HG02571 (cell line): ENCODE measurements at regions not wholly inside any gene's neighbourhood (a gene's known extent, or its start where the extent isn't known, plus 50 kb on each side); places are given as distances from the start of the nearest gene placed in this dataset.

Source experiments
- ATAC-seq: cut with Tn5 transposase; IDR thresholded peaks from one replicate; pipeline ENCODE4 v1.9.1; 2021; ENCODE audit warnings: mild to moderate bottlenecking, moderate library complexity; ENCODE audit not compliant: unreplicated experiment

DNA sequence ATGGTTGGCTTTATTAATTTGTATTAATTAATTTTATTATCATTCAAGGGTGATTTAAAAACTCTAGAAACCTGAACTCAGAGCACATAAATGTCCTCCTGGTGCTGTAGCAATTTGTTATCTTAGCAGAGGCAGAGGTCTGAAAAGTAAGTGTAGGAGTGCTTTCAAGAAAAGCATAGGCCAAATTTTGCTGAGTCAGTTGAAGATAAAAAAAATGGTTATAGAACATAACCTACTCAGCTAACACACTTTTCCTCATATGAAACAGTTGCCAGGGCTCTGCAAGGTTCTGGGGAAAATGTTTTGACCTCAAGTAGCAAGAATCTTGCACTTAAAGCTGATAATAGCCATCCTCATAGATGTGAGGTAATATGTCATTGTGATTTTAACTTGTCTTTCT, 53.5 kb upstream of the CHODL start:
- ATAC-seq: no peak

DNA sequence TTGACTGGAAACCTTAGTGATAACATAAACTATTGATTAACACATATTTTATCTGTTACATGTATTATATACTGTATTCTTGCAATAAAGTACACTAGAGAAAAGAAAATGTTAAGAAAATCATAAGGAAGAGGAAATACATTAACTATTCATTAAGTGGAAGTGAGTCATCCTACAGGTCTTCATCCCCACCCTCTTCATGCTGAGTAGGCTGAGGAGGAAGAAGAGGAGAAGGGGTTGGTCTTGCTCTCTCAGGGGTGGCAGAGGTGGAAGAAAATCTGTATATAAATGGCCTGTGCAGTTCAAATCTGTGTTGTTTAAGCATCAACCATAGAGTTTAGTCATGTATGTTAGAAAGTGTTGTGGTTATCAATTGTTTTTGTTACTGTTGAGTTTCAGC, 66.1 kb upstream of the CHODL start:
- ATAC-seq: no peak

DNA sequence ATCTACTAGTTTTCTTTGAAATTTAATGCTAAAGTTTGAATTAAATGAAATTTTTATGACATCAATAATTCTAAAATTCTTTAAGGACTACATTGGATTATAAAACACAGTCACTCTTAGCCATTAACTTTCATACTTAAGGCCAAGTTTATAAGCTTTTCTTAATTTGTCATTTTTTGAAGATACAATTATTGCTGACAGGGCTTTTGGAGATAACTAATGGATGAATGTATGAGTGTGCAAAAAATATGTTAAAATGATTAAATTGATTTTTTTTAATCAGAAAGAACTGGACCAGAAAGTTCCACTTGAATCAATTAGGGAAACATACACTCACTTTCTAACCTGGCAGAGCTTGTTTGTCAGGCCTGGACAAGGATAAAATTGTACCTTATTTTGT, 70.3 kb upstream of the CHODL start:
- no peak for ATAC-seq

DNA sequence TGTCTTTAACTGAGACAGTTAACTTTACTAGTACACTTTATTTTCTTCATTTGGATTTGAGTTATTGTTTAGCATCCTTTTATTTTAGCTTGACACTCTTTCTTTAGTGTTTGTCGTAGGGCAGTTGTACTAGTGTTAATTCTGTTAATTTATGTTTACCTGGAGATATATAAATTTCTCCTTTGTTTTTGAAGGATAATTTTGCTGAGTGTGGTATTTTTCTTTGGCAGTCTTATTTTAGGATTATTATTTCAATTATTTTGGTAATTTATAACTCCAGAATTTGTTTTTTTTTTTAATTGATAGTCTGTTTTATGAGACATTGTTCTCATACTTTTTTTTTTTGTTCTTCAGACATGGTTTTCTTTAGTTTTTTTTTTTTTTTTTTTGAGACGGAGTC, 73.8 kb upstream of the CHODL start:
- no peak for ATAC-seq

DNA sequence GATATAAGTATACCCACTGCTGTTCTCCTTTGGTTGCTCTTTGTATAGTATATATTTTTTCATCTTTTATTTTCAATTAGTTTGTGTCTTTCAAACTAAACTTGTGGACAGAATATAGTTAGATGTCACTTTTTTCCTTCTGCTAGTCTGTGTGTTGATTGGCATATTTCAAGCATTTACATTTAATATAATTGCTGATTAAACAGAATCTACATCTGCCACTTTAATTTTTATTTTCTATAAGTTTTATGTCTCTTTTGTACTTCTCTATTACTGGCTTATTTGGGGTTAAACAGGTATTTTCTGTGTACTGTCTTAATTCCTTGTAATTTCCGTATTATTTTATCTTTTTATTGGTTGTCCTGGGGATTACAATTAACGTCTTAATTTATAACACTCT, 74.4 kb upstream of the CHODL start:
- no peak for ATAC-seq

DNA sequence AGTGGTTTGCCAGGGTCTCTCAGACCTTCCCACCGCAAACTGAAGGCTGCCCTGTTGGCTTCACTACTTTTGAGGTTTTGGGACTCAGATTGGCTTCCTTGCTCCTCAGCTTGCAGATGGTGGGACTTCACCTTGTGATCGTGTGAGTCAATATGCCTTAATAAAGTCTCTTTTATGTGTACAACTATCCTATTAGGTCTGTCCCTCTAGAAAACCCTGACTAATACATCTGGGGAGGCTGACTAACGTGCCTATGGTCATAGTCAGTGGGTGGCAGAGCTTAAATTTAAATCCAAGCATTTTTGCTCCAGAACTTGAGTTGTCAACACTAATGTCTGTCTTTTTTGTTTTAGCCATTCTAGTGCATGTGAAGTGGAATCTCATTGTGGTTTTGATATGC, 76.5 kb upstream of the CHODL start:
- no peak for ATAC-seq

DNA sequence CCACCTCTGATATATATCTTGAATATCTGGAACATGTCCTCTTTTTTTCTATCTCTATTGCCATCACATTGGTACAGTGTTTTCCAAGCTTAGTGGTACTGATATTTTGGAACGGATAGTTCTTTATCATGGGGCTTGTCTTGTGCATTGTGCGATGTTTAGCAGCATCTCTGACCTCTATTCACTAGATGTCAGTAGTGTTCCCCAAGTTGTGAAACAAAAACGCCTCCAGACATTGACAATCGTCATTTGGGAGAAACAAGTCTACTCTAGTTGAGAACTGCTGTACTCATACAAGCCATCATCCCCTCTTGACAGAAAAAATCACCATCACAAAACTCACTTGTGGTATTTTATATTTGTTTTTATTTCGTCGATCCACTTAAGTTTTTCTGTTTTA, 79.7 kb upstream of the CHODL start:
- no peak for ATAC-seq

DNA sequence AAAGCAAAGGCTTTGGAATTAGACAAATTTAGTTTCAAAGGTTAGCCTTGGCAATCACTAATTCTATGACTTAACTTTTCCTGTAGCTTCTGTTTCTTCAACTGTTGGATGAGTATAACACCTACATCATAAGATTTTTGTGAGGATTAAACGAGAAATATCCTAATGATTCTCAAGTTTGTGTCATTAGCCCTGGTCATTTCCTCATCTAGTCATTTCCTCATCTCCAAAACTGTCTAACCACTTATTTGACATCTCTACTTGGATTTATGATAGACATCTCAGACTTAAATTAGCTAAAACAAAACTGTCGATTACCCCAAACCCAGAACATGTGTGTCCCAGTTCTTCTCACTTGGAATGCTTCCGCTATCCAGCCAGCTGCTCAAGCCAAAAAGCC, 80.2 kb upstream of the CHODL start:
- ATAC-seq: no peak

DNA sequence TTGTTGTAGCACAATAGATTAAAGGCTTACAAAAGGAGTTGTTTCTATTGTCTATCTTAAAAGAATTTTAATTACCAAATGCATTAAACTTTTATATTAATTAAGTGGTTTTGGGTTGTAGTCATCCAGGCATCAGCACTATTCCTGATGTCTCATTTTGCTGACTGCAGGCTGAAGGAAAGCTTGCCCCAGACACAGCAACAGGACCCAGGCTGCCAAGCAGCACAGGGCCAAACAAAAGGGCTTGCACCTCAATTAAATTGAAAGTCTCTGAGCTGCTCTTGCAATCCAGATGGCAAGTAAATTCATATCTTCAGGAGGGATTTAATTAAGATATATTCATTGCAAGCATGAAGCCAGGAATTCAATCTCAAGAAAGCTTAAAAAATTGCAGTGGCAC, 80.7 kb upstream of the CHODL start:
- no peak for ATAC-seq

DNA sequence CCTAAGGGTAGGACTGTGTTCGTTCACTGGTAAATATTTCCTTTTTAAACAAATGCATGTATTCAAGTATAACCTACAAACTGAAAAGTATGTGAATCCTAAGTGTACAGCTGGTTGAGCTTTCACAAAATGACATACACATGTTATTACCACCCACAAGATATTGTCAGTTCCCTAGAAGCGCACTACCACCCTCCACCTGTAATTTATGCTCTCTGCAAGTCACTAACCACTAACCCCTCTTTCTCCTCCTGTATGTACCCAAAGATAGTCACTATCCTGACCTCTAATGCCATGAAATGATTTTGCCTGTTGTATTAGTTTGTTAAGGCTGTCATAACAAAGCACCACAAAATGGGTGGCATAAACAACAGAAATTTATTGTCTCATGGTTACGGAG, 82.8 kb upstream of the CHODL start:
- ATAC-seq: no peak

DNA sequence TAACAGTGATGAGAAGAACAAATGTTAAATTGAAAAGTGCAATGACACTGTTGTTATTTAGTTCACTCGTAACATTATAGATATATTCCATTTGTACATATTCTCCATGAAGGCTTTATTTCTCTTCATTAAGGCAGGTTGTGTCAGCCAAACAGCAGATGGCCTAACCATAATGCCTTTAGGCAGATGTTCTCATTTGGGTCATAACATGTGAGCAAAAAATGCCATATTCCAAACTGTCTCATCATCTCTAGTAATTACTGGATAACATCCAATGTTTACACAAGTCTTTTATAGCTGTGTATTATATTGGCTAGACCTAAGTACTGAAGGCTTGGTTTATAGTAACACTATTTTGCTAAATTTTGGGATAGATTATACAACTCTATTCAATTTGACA, 87.2 kb upstream of the CHODL start:
- ATAC-seq: no peak

DNA sequence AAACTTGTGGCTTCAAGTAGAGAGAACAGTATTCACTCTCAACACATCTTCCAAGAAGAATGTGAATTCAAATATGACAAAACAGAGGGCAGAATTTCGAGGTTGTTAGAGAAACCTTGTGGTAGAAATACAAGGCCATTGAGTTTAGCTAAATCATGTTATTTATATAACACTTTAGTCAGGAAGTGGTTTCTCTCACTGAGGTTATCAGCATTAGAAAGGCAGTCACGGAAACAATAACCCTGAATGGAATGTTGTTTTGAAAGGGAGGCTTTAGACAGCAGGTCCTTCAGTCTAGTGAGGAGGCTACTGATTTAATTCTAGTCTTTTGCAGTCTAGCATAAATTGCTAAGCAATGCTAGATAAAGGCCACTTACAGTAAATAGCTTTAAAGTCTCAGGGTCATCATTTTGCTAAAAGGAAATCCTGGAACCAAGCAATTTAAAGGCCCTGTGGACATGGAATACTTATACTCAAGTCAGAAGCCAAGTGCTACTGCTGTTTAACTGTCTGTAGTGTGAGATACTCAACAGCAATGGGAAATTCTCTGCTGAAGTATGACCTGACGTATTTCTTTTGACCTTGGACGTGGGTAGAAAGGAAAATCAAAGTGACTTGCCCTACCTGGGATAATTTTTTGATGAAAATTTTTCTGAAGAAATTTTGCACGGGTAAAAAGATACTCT, 89.0 kb upstream of the CHODL start:
- ATAC-seq: no peak

DNA sequence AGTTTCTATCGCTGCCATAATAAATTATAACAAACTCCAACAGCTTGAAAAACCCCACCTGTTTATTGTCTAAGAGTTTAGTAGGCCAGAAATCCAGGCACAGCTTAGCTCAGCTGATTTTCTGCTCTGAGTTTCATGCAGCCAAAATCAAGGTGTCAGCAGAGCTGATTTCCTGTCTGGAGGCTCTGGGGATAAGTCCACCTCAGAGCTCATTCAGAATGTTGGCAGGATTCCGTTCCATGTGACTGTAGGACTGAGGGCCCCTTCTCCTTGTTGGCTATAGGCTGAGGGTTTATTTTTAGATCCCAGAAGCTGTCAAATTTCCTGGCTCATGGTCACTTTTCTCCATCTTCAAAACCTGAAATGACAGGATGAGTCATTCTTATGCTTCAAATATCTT, 91.6 kb upstream of the CHODL start:
- no peak for ATAC-seq

DNA sequence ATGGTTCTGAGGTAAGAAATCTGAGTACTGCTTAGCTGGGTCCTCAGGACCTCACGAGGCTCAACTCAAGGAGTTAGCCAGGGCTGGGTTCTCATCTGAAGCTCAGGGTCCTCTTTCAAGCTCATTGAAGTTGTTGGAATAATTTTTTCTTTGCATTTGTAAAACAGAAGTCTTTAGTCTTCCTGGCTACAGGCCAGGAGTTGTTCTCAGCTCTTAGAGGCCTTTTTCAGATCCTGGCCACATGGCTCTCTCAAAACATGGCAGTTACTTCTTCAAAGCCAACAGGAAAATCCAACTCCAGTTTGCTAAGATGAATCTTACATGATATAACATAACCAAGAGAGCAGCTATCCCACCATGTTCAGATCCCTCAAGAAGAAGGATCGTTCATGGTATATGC, 92.3 kb upstream of the CHODL start:
- ATAC-seq: no peak

DNA sequence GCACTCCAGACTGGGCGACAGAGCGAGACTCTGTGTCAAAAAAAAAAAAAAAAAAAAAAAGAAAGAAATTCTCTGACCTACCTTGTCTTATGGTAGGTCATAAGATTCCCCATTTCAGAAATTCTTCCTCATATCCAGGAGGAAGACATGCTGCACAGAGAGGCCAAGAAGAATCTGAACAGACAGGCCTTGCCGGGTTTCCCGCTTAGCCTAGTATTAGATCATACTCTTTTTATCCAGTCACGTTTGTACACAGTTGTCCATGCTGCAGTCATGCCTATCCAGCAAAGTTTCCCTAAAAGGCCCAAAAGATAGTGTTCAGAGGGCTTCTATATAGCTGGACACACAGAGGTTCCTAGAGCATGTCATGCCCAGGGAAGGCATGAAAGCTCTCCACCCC, 93.6 kb upstream of the CHODL start:
- no peak for ATAC-seq

DNA sequence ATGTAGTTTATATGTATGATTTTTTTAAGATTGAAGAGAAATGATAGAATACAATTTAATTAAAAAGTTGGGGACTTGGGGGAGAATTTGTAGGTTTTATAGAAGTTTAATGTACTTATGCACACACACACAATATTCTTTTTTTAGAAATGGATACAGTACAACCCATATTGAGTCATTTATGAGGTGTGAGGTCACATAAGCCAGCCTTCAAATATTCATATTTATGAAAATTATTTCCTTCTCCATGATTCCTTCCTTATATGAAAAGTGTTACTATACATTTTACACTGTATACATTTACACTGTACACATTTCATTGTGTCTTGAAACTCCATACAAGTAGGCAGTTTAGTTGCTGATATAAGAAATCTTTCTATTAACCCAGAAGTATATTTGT, 96.2 kb upstream of the CHODL start:
- no peak for ATAC-seq

DNA sequence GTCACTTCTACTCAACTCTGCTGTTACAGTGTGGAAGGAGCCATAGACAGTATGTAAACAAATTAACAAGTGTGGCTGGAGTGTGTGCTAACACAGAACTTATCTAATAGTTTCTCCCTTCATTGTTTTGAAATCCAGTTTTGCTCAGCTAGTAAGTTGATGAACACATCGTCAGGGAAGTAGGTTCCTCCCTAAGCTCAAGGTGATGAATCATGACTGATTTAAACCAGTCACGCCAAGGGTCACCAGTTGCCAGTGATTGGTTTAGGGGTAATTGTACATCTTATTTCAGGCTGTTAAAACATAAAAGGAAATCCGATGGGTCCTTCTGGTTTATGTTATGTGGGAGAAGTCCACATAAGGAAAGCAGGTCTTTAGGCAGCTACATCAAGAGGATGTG, 97.0 kb upstream of the CHODL start:
- no peak for ATAC-seq

DNA sequence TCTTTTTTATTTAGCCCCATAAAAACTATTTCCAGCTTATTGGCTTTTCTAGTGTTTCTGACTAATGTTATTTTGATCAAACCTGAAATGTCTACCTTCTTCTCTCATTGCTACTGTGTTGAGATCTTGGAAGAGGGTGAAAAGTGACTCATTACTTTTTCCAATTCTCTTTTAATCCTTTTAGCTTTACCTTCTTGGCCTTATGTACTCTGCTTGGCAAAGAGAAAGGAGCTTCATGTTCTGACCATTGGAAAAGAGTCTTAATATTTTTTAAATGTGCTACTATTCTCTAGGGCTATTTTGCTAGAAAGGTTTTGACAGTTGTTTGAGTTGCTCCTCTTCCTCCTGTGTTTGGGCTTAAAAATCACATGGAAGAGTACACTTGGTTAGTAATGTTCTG, 97.8 kb upstream of the CHODL start:
- no peak for ATAC-seq

DNA sequence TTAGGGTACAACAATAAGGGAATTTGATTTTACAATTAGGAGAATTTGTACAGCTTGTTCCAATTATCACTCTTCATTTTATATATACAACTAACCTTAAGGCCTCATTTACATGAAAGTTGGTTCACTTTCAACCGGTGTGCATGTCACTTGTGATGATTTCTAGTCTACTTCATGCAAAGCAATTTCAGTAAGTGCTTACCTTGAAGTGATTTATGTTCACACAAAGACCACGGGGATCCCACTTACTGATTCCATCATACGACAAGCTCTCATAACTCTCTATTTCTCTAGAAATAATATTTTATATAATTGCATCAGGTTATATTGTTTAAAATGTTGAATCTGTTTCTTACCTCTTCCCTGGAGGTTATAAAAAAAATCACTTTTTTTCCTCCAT, 100.3 kb upstream of the CHODL start:
- no peak for ATAC-seq

DNA sequence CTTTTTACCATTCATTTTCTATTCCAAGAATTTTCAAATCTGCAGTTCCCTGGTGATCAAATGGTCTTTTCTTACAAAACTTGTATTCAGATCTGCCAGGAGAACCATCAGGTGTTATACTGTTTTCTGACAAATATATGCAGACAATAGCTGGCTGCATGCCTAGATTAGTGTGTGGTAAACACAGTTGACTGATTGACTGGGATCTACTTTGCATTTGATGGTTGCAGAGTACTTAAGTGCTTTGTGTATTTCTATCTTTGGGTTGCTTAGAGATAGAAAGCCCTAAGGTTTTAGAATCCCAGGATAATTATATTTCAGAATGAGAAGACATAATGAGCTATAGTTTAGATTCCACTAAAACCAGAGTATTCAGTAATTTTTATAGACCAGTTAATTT, 102.0 kb upstream of the CHODL start:
- no peak for ATAC-seq

DNA sequence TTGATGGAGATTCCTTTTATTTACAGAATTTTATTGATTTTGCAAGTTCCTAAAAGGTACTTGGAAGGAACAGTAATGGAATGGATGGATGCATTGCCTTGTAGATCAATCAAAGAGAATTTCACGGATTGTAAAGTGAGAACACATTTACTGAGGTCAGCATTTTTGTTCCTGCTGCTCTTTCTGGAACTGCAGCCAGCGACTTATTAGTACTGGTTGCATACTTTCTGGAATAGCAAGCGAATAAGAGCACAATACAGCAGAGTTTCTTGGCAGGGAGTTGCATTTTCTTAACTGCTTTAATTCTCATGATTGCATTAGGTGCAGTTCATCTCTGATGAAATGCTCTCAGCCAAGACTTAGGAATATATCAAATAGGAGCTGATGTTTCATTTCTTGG, 106.1 kb upstream of the CHODL start:
- no peak for ATAC-seq

DNA sequence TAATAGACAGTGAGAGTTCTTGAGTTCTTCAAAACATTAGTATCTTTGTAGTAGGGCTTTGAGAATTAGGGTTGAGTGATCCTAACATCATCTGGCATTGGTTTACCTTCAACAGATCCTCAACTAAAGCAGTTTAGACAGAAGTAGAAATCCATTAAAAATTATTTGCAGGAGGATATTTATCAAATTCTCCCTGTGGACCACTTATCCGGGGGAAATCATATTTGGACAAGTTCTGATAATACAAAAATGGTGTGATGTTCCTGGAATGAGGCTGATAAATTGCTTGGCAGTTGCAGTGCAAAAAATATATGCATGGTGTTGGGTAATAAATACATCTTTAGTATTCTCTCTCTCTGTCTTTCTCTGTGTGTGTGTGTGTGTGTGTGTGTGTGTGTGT, 115.1 kb upstream of the CHODL start:
- ATAC-seq: no peak

DNA sequence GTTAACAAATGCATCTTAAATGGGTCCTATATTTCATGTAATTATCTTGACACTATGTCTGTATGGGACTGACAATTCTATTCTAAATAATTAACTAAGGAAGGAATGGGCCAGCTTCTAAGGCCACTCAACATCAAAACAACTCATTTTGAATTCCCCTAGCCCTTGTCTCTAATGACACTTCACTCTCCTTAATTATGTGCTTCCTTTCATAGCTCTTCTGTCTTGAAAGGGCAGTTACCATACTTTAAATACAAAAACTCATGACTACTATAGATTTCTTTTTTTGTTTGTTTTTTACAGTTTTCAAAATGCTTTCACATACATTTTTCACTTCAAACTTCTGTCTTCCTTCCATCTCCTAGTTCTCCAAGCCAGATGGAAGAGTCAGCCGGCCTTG, 126.1 kb upstream of the CHODL start:
- no peak for ATAC-seq

DNA sequence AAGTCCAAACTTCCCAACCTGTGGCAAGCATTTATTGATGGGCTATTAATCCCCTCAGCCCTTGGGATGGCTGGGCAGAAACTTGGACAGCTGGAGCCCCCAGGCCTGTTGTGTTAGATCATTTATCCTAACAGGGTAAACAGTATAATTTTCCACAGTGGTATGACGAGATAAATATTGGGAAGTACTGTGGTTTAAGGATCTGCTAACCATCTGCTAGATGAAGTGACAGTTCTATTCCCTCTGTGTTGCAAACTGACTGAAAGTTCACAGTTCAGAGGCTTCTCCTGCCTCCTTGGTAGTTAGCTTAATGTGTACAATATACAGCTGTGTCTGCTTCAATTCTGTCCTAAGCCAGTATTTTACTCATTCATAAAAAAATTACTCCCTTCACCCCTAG, 127.5 kb upstream of the CHODL start:
- no peak for ATAC-seq
